CD4-positive, alpha-beta T cell (primary cell): ENCODE measurements at regions not wholly inside any gene's neighbourhood (a gene's known extent, or its start where the extent isn't known, plus 50 kb on each side); places are given as distances from the start of the nearest gene placed in this dataset.

Experiments used
- ATAC-seq: fragments of 200-7000 bp; cut with Tn5 transposase; one replicate; pipeline ENCODE4 v1.10.0; 2022; ENCODE audit warnings: mild to moderate bottlenecking; ENCODE audit not compliant: poor library complexity
- CTCF ChIA-PET: fragments of 350-600 bp; sonication (Branson Sonifier 250); formaldehyde crosslinking; loops from one replicate; lab custom pipeline; 2021; ENCODE audit warnings: antibody characterized with exemption, inconsistent platforms; lab: Charles Lee
- POLR2A ChIA-PET: fragments of 350-600 bp; sonication (Branson Sonifier 250); formaldehyde crosslinking; loops from one replicate; lab custom pipeline; 2021; ENCODE audit warnings: antibody characterized with exemption, inconsistent platforms; lab: Charles Lee
- DNase-seq, 14 experiments: peaks; one replicate each; pipeline ENCODE4 v3.0.0-alpha.2; 2013 to 2020; ENCODE audit warnings: mixed read lengths in 2 of 14
- H3K27ac ChIP-seq, 2 donors: one replicate each; pipeline versions ENCODE4 v1.5.1 to v1.7.0; 2013; ENCODE audit warnings: low read length in 2 of 2, low read depth in 1 of 2, mild to moderate bottlenecking in 1 of 2
- H3K27me3 ChIP-seq, 2 experiments: 1 replicate in 1 of 2; 2 replicates in 1 of 2; pipeline versions ENCODE4 v1.6.1 to v1.7.0; 2013; ENCODE audit warnings: low read length in 2 of 2, control low read depth in 1 of 2, mild to moderate bottlenecking in 1 of 2, moderate library complexity in 1 of 2; ENCODE audit not compliant: insufficient read depth in 2 of 2, control insufficient read depth in 1 of 2
- H3K36me3 ChIP-seq: one replicate; pipeline ENCODE4 v1.6.1; 2013; ENCODE audit warnings: low read length, control low read depth; ENCODE audit not compliant: insufficient read depth
- H3K4me1 ChIP-seq: one replicate; pipeline ENCODE4 v1.6.1; 2013; ENCODE audit warnings: low read length, control low read depth; ENCODE audit not compliant: insufficient read depth
- H3K4me3 ChIP-seq: one replicate; pipeline ENCODE4 v1.5.1; 2013; ENCODE audit warnings: mild to moderate bottlenecking, low read length, moderate library complexity
- H3K9me3 ChIP-seq, 2 experiments: 1 replicate in 1 of 2; 2 replicates in 1 of 2; pipeline versions ENCODE4 v1.6.1 to v1.7.0; 2013; ENCODE audit warnings: low read length in 2 of 2, mild to moderate bottlenecking in 2 of 2, control low read depth in 1 of 2, moderate library complexity in 1 of 2; ENCODE audit not compliant: control insufficient read depth in 1 of 2, insufficient read depth in 1 of 2
- H3K27ac Mint-ChIP-seq: one replicate; pipeline ENCODE4 v1.8.0; 2020; ENCODE audit warnings: mixed read lengths
- H3K27me3 Mint-ChIP-seq: one replicate; pipeline ENCODE4 v1.8.0; 2021; ENCODE audit warnings: mixed read lengths
- H3K36me3 Mint-ChIP-seq: one replicate; pipeline ENCODE4 v1.8.0; 2021; ENCODE audit warnings: low read depth, mixed read lengths
- H3K4me1 Mint-ChIP-seq: one replicate; pipeline ENCODE4 v1.8.0; 2021; ENCODE audit warnings: low read depth, mixed read lengths
- H3K4me3 Mint-ChIP-seq: one replicate; pipeline ENCODE4 v1.8.0; 2020; ENCODE audit warnings: mild to moderate bottlenecking, mixed read lengths
- H3K9me3 Mint-ChIP-seq: one replicate; pipeline ENCODE4 v1.8.0; 2020; ENCODE audit warnings: mixed read lengths
- CTCF ChIP-seq: fragments of 200-600 bp; IDR thresholded peaks from one replicate; pipeline ENCODE4 v1.8.0; 2022; ENCODE audit warnings: antibody characterized with exemption, mild to moderate bottlenecking
- intact Hi-C, 2 experiments: fragments of 100-400 bp; cut with DNase I in 1 of 2; cut with micrococcal nuclease in 1 of 2; formaldehyde crosslinking; loops; one replicate each; pipeline versions ENCODE4 v1.15.1 to v1.9.0; 2023 to 2025; cut with DNase I, micrococcal nuclease

- no peaks in the 10 kb centered on the region for H3K36me3 Mint-ChIP-seq
- POLR2A ChIA-PET = no interaction called here
- H3K27ac ChIP-seq = no peak overlapping the region
- no peaks in the 10 kb centered on the region for H3K4me1 ChIP-seq
- H3K4me3 ChIP-seq = no peak overlapping the region
- H3K36me3 ChIP-seq = no peaks in the 10 kb centered on the region
- ATAC-seq (no peak), DNase-seq (no peak)
- no peak for TF ChIP-seq CTCF
- H3K27me3 Mint-ChIP-seq = no peaks in the 10 kb centered on the region
- intact Hi-C loops = no loop called here
- H3K4me3 Mint-ChIP-seq = no peak overlapping the region
- no peaks in the 10 kb centered on the region for H3K27me3 ChIP-seq
- peaks cover 11% of the 10 kb centered on the region for H3K9me3 Mint-ChIP-seq
- peaks cover 4 to 17% of the 10 kb centered on the region in 2 experiments for H3K9me3 ChIP-seq
- CTCF ChIA-PET = no interaction called here
- no peaks in the 10 kb centered on the region for H3K4me1 Mint-ChIP-seq
- H3K27ac Mint-ChIP-seq = no peak overlapping the region
Measured at GRCh38 chr3:159604151-159604581, 384.5 kb upstream of the IL12A start.

- no peak overlapping the region for H3K4me3 Mint-ChIP-seq
- Histone ChIP-seq H3K4me3 (no peak overlapping the region), H3K9me3 (peaks cover 4 to 12% of the 10 kb centered on the region in 2 experiments), H3K4me1 (no peaks in the 10 kb centered on the region), H3K27ac (no peak overlapping the region), H3K36me3 (no peaks in the 10 kb centered on the region), H3K27me3 (no peaks in the 10 kb centered on the region)
- no peak overlapping the region for H3K27ac Mint-ChIP-seq
- POLR2A ChIA-PET = no interaction called here
- no peaks in the 10 kb centered on the region for H3K36me3 Mint-ChIP-seq
- no peaks in the 10 kb centered on the region for H3K4me1 Mint-ChIP-seq
- intact Hi-C loops = no loop called here
- H3K27me3 Mint-ChIP-seq = no peaks in the 10 kb centered on the region
- ATAC-seq (no peak), DNase-seq (no peak)
- no peak for TF ChIP-seq CTCF
- CTCF ChIA-PET = no interaction called here
- H3K9me3 Mint-ChIP-seq = peaks cover 3% of the 10 kb centered on the region
Measured at GRCh38 chr3:159605101-159605500, 383.5 kb upstream of the IL12A start.

GRCh38 chr3:159605776-159606175 is 382.9 kb upstream of the IL12A start:
- H3K4me3 ChIP-seq = no peak overlapping the region
- no peak for DNase-seq
- no peak overlapping the region for H3K27ac Mint-ChIP-seq
- no peak overlapping the region for H3K4me3 Mint-ChIP-seq
- ATAC-seq = no peak
- TF ChIP-seq CTCF = no peak
- intact Hi-C loops = no loop called here
- H3K4me1 ChIP-seq = no peaks in the 10 kb centered on the region
- no peak overlapping the region for H3K27ac ChIP-seq
- no peaks in the 10 kb centered on the region for H3K27me3 Mint-ChIP-seq
- H3K27me3 ChIP-seq = no peaks in the 10 kb centered on the region
- H3K36me3 Mint-ChIP-seq = no peaks in the 10 kb centered on the region
- H3K9me3 Mint-ChIP-seq = peaks cover 2% of the 10 kb centered on the region
- H3K4me1 Mint-ChIP-seq = no peaks in the 10 kb centered on the region
- H3K9me3 ChIP-seq = peaks cover 4 to 7% of the 10 kb centered on the region in 2 experiments
- no peaks in the 10 kb centered on the region for H3K36me3 ChIP-seq
- CTCF ChIA-PET = no interaction called here
- POLR2A ChIA-PET = no interaction called here
